ENCODE measurements at regions not wholly inside any gene's neighbourhood (a gene's known extent, or its start where the extent isn't known, plus 50 kb on each side); places are given as distances from the start of the nearest gene placed in this dataset.
"Not testable (repeated sequence)": the region's sequence is repeated elsewhere in the genome, so short reads cannot be mapped to it uniquely, and the experiment has no call there.

DNA sequence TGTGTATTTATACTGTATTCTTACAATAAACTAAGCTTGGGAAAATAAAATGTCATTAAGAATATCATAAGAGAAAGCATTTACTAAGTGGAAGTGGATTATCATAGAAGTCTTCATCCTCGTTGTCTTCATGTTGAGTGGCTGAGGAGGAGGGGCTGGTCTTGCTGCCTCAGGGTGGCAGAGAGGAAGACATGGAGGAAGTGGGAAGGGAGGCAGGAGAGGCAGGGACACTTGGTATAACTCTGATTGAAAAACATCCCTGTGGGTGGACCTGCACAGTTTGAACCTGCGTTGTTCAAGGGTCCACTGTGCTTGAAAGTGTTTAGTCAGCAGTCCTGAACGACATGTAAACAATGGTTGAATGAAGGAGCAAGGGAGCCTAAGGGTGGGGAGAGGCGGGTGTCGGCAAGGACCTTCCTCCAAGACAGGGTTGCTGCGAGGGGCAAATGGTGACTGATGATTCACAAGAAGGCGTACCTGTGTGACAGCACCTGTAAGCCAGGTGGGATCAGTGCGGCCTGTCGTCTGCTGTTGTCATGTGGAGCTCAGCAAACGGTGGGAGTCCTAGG, 103.8 kb upstream of the KLF13 start:
- no peaks in the 10 kb centered on the region for H3K9me3 ChIP-seq
- no peak for TF ChIP-seq POLR2A (IDR thresholded peaks at IDR 0.05)
- TF ChIP-seq, protein P1, sequence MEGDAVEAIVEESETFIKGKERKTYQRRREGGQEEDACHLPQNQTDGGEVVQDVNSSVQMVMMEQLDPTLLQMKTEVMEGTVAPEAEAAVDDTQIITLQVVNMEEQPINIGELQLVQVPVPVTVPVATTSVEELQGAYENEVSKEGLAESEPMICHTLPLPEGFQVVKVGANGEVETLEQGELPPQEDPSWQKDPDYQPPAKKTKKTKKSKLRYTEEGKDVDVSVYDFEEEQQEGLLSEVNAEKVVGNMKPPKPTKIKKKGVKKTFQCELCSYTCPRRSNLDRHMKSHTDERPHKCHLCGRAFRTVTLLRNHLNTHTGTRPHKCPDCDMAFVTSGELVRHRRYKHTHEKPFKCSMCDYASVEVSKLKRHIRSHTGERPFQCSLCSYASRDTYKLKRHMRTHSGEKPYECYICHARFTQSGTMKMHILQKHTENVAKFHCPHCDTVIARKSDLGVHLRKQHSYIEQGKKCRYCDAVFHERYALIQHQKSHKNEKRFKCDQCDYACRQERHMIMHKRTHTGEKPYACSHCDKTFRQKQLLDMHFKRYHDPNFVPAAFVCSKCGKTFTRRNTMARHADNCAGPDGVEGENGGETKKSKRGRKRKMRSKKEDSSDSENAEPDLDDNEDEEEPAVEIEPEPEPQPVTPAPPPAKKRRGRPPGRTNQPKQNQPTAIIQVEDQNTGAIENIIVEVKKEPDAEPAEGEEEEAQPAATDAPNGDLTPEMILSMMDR (IDR thresholded peaks at IDR 0.05), result no peak
- DNase-seq, result no peak
- peaks cover 0 to 9% of the 10 kb centered on the region in 2 donors for H3K4me1 ChIP-seq
- no peak overlapping the region for H3K27ac ChIP-seq
- no peak overlapping the region for H3K4me3 ChIP-seq
- intact Hi-C loops (cut with DNase I; ENCODE audit: low total_unique reads), result no loop called here
- H3K36me3 ChIP-seq, result no peaks in the 10 kb centered on the region
- H3K27me3 ChIP-seq, result no peaks in the 10 kb centered on the region

DNA sequence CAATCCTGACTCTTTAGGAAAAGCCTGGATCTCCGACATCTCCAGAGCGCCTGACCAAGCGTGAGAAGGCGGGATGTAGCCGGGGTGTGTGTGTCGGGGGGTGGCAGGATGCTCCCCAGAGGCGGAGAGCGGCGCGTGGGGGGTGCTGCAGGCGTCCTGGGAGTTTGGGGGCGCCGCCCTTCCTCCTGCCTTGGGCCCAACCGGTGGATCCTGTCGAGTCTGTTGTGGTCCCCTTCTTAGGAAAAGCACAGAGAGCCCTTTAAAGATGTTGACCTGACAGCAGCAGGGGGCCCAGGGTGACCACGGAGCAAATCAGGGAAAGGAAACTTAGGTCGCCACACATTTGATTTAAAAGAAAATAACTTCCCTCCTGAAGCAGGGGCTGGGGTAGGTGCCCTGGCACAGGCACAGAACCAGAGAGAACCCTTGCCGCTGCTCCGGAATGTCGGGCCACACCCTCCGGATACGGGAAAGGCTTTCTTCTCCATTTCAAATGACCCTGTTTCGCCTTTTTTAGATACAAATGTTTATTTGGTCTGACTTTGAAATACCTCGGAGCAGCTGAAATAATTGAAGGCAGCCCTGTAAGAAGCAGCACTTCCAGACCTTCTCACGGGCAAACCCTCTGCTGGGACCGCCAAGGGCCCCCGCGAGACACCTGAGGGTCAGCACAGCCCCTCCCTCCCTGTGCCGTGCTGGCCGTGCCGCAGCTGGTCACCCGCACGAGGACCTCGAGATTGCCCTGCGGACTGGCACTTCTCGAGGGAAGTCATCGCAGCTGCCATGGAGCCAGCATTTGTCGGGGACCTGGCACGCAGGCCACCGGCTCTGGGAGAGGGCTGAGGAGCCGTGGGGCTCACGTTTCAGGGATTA, 102.9 kb upstream of the KLF13 start:
- intact Hi-C loops (cut with DNase I; ENCODE audit: low total_unique reads), result no loop called here
- Histone ChIP-seq H3K4me3 (no peak overlapping the region), H3K36me3 (no peaks in the 10 kb centered on the region), H3K27me3 (no peaks in the 10 kb centered on the region), H3K9me3 (no peaks in the 10 kb centered on the region), H3K27ac (peak overlapping the region in 1 of 2 donors; percentile 40), H3K4me1 (peaks cover 0 to 9% of the 10 kb centered on the region in 2 donors)
- TF ChIP-seq, protein P1 (IDR thresholded peaks at IDR 0.05), result no peak
- no peak for TF ChIP-seq POLR2A (IDR thresholded peaks at IDR 0.05)
- DNase-seq, result no peak

DNA sequence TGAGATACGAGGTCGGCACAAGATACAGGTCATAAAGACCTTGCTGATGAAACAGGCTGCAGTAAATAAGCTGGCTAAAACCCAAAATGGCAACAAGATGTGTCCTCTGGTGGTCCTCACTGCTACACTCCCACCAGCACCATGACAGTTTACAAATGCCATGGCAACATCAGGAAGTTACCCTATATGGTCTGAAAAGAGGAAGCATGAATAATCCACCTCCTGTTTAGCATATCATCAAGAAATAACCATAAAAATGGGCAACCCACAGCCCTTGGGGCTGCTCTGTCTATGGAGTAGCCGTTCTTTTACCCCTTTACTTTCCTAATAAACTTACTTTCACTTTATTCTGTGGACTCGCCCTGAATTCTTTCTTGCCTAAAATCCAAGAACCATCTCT, 102.0 kb upstream of the KLF13 start:
- H3K36me3 ChIP-seq; H3K4me3 ChIP-seq; H3K9me3 ChIP-seq; intact Hi-C loops (cut with DNase I; ENCODE audit: low total_unique reads); H3K4me1 ChIP-seq; DNase-seq; H3K27ac ChIP-seq; H3K27me3 ChIP-seq: not testable (repeated sequence)

DNA sequence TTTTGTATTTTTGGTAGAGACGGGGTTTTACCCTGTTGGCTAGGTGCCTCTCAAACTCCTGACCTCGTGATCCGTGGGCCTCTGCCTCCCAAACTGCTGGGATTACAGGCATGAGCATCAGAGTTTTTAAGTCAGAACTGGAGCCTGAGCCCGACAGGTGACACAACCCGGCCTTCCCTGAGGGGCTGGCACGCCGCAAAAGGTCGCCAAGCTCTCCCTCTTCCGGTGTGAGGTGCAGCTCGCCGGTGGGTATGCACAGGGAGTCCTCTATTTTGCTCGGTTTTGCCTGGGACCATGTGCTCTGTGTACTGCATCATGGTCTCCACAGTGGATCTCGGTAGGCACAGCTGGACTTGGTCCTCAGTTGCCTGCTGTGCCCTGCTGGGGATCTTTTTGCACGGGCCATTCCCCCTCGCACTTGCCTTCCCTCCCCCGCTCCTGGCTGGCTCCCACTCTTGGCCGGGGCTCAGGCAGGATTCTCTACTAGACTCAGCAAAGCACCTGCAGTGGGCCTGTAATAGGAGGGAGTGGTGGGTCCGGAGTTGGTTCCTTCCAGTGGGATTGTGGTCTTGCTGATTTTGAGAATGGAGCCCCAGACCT, 101.2 kb upstream of the KLF13 start:
- H3K9me3 ChIP-seq, result no peaks in the 10 kb centered on the region
- intact Hi-C loops (cut with DNase I; ENCODE audit: low total_unique reads), result no loop called here
- no peak overlapping the region for H3K27ac ChIP-seq
- no peak overlapping the region for H3K4me3 ChIP-seq
- TF ChIP-seq, protein P1 (IDR thresholded peaks at IDR 0.05), result no peak
- TF ChIP-seq POLR2A (IDR thresholded peaks at IDR 0.05), result no peak
- peaks cover 0 to 9% of the 10 kb centered on the region in 2 donors for H3K4me1 ChIP-seq
- no peak for DNase-seq
- no peaks in the 10 kb centered on the region for H3K27me3 ChIP-seq
- H3K36me3 ChIP-seq, result no peaks in the 10 kb centered on the region

DNA sequence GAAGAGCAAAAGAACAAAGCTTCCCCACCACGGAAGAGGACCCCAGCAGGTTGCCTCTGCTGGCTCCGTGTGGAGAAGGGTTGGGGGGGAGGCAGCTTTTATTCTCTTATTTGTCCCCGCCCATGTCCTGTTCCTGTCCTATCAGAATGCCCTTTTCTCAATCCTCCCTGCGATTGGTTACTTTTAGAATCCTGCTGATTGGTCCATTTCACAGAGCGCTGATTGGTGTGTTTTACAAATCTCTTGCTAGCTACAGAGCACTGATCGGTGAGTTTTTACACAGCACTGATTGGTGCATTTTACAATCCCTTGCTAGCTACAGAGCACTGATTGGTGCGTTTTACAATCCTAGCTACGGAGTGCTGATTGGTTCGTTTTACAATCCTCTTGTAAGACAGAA, 100.6 kb upstream of the KLF13 start:
- no peaks in the 10 kb centered on the region for H3K27me3 ChIP-seq
- intact Hi-C loops (cut with DNase I; ENCODE audit: low total_unique reads), result no loop called here
- H3K36me3 ChIP-seq, result no peaks in the 10 kb centered on the region
- H3K4me3 ChIP-seq, result no peak overlapping the region
- H3K27ac ChIP-seq, result no peak overlapping the region
- H3K4me1 ChIP-seq, result peaks cover 0 to 9% of the 10 kb centered on the region in 2 donors
- H3K9me3 ChIP-seq, result no peaks in the 10 kb centered on the region
- no peak for DNase-seq
- no peak for TF ChIP-seq POLR2A (IDR thresholded peaks at IDR 0.05)
- TF ChIP-seq, protein P1 (IDR thresholded peaks at IDR 0.05), result no peak
